A673 (cell line): ENCODE measurements at regions not wholly inside any gene's neighbourhood (a gene's known extent, or its start where the extent isn't known, plus 50 kb on each side); places are given as distances from the start of the nearest gene placed in this dataset.

ENCODE experiments used
- BruUV-seq: library from RNA; stranded (reverse); fragments of 400-500 nt; replicated peaks from 2 replicates; lab custom pipeline; 2021; lab: Mats Ljungman, UMichigan
- CTCF ChIA-PET: fragments of 300-600 bp; sonication (Branson Sonifier 250); formaldehyde crosslinking; loops from one replicate; lab custom pipeline; 2022; ENCODE audit warnings: antibody characterized with exemption; lab: Charles Lee
- POLR2A ChIA-PET: fragments of 300-600 bp; sonication (Branson Sonifier 250); formaldehyde crosslinking; loops from one replicate; lab custom pipeline; 2022; ENCODE audit warnings: antibody characterized with exemption; ENCODE audit not compliant: low non-redundant PET; lab: Charles Lee
- DNase-seq: peaks from one replicate; pipeline ENCODE4 v3.0.0-alpha.2; 2015; ENCODE audit warnings: low spot score
- H3K27ac ChIP-seq: fragments of 200-600 bp; sonication (generic); 2 replicates; pipeline ENCODE4 v1.5.1; 2016; ENCODE audit warnings: mixed run types, low read depth, mild to moderate bottlenecking, mixed read lengths, antibody characterized with exemption, low read length; ENCODE audit not compliant: poor library complexity, severe bottlenecking
- H3K27me3 ChIP-seq: fragments of 200-600 bp; sonication (generic); replicated peaks from 2 replicates; pipeline ENCODE4 v1.6.1; 2017; ENCODE audit warnings: mixed run types, low read depth, mild to moderate bottlenecking, mixed read lengths, antibody characterized with exemption, low read length; ENCODE audit not compliant: insufficient read depth, poor library complexity
- H3K36me3 ChIP-seq: fragments of 200-600 bp; sonication (generic); 2 replicates; pipeline ENCODE4 v1.6.1; 2016; ENCODE audit warnings: mixed run types, mild to moderate bottlenecking, mixed read lengths, antibody characterized with exemption, low read length; ENCODE audit not compliant: insufficient read depth, poor library complexity, severe bottlenecking
- H3K4me1 ChIP-seq: fragments of 200-600 bp; sonication (generic); 2 replicates; pipeline ENCODE4 v1.6.1; 2017; ENCODE audit warnings: mixed run types, mild to moderate bottlenecking, mixed read lengths, antibody characterized with exemption, low read length; ENCODE audit not compliant: insufficient read depth, poor library complexity, severe bottlenecking
- H3K4me3 ChIP-seq: fragments of 200-600 bp; sonication (generic); 2 replicates; pipeline ENCODE4 v1.5.1; 2016; ENCODE audit warnings: low read depth, mixed run types, mild to moderate bottlenecking, mixed read lengths, low read length; ENCODE audit not compliant: poor library complexity, severe bottlenecking
- H3K9me3 ChIP-seq: fragments of 200-600 bp; sonication (generic); 2 replicates; pipeline ENCODE4 v1.6.1; 2016; ENCODE audit warnings: mixed run types, low read depth, mild to moderate bottlenecking, mixed read lengths, antibody characterized with exemption, low read length; ENCODE audit not compliant: poor library complexity, severe bottlenecking
- EZH2 ChIP-seq: fragments of 200-600 bp; sonication (generic); IDR thresholded peaks from 2 replicates; pipeline ENCODE4 v1.6.1; 2017; ENCODE audit warnings: borderline replicate concordance, low read depth, mild to moderate bottlenecking, mixed read lengths, antibody characterized with exemption, low read length; ENCODE audit not compliant: poor library complexity, severe bottlenecking
- intact Hi-C: fragments of 100-400 bp; cut with micrococcal nuclease; formaldehyde crosslinking; loops from one replicate; pipeline ENCODE4 v1.10.0; 2022; ENCODE audit not compliant: unreplicated experiment
- TF ChIP-seq, protein P1 (sequence below): fragments of 300-800, 200-600 bp; sonication (generic); conservative IDR thresholded peaks from 2 replicates; pipeline ENCODE4 v1.5.1; 2017; ENCODE audit warnings: low read depth, mild to moderate bottlenecking, antibody characterized with exemption, low read length, moderate library complexity, mixed read lengths

- no peak for DNase-seq
- BruUV-seq, result no TSS peak
- intact Hi-C loops, result no loop called here
- POLR2A ChIA-PET, result no interaction called here
- Histone ChIP-seq H3K4me1 (no peaks in the 10 kb centered on the region), H3K36me3 (no peaks in the 10 kb centered on the region), H3K27me3 (no peaks in the 10 kb centered on the region), H3K27ac (no peak overlapping the region), H3K4me3 (no peak overlapping the region), H3K9me3 (no peaks in the 10 kb centered on the region)
- no peak for TF ChIP-seq EZH2
- TF ChIP-seq, protein P1, sequence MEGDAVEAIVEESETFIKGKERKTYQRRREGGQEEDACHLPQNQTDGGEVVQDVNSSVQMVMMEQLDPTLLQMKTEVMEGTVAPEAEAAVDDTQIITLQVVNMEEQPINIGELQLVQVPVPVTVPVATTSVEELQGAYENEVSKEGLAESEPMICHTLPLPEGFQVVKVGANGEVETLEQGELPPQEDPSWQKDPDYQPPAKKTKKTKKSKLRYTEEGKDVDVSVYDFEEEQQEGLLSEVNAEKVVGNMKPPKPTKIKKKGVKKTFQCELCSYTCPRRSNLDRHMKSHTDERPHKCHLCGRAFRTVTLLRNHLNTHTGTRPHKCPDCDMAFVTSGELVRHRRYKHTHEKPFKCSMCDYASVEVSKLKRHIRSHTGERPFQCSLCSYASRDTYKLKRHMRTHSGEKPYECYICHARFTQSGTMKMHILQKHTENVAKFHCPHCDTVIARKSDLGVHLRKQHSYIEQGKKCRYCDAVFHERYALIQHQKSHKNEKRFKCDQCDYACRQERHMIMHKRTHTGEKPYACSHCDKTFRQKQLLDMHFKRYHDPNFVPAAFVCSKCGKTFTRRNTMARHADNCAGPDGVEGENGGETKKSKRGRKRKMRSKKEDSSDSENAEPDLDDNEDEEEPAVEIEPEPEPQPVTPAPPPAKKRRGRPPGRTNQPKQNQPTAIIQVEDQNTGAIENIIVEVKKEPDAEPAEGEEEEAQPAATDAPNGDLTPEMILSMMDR, result no peak
- CTCF ChIA-PET, result no interaction called here
Measured at GRCh38 chrX:9291629-9292028, 173.2 kb upstream of the TBL1X start.

GRCh38 chrX:9293051-9293496 is 171.8 kb upstream of the TBL1X start:
- BruUV-seq, result no TSS peak
- Histone ChIP-seq H3K4me3 (no peak overlapping the region), H3K27ac (no peak overlapping the region), H3K4me1 (no peaks in the 10 kb centered on the region), H3K9me3 (no peaks in the 10 kb centered on the region), H3K27me3 (no peaks in the 10 kb centered on the region), H3K36me3 (no peaks in the 10 kb centered on the region)
- ChIA-PET POLR2A (no interaction called here), CTCF (no interaction called here)
- DNase-seq, result no peak
- no peak for TF ChIP-seq EZH2
- TF ChIP-seq, protein P1, result no peak
- intact Hi-C loops, result no loop called here

DNA sequence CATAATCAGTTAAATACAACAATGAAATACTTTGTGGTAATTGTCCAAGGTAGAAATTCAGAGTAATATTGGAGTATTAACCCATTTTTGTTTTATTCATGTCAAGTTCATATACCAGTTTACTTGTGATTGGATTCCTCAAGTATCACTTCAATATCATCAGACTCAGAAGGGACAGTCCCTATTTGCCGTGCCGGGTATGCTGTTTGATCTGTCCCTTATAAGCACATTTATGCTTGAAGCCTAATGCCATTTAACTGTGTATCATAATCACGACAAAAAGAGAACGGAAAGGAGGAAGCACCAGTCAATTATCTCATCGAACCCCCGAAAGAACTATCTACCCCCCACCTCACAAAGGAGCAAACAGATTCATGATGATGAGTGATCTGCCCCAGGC is 171.0 kb upstream of the TBL1X start:
- H3K4me3 ChIP-seq, result no peak overlapping the region
- no peak for TF ChIP-seq EZH2
- TF ChIP-seq, protein P1, result no peak
- no peak for DNase-seq
- H3K9me3 ChIP-seq, result no peaks in the 10 kb centered on the region
- CTCF ChIA-PET, result no interaction called here
- H3K27me3 ChIP-seq, result no peaks in the 10 kb centered on the region
- H3K4me1 ChIP-seq, result no peaks in the 10 kb centered on the region
- H3K27ac ChIP-seq, result no peak overlapping the region
- POLR2A ChIA-PET, result no interaction called here
- no TSS peak for BruUV-seq
- H3K36me3 ChIP-seq, result no peaks in the 10 kb centered on the region
- intact Hi-C loops, result no loop called here
